Panc1 (cell line): ENCODE measurements at regions not wholly inside any gene's neighbourhood (a gene's known extent, or its start where the extent isn't known, plus 50 kb on each side); places are given as distances from the start of the nearest gene placed in this dataset.

Source experiments
- CTCF ChIP-seq: fragments of 450-650 bp; IDR thresholded peaks from 2 replicates; pipeline ENCODE4 v1.5.1; 2017; ENCODE audit warnings: mild to moderate bottlenecking
- POLR2AphosphoS5 ChIP-seq: IDR thresholded peaks from 2 replicates; pipeline ENCODE4 v1.6.1; 2012; ENCODE audit warnings: mild to moderate bottlenecking, low read depth, low read length, moderate library complexity
- SIN3A ChIP-seq: IDR thresholded peaks from 2 replicates; pipeline ENCODE4 v1.6.1; 2012; ENCODE audit warnings: low read depth, mild to moderate bottlenecking, low read length, moderate library complexity, borderline replicate concordance; ENCODE audit not compliant: insufficient read depth
- TCF7L2 ChIP-seq: IDR thresholded peaks from 2 replicates; pipeline ENCODE4 v1.6.1; 2011; ENCODE audit warnings: mild to moderate bottlenecking, low read depth, low read length, inconsistent platforms
- TF ChIP-seq, protein P1 (sequence below), 2 experiments: IDR thresholded peaks; 2 replicates each; pipeline ENCODE4 v1.6.1; 2011 to 2012; ENCODE audit warnings: low read depth in 2 of 2, control low read depth in 1 of 2, low read length in 1 of 2, mild to moderate bottlenecking in 1 of 2, moderate library complexity in 1 of 2; ENCODE audit not compliant: insufficient read depth in 1 of 2

DNA sequence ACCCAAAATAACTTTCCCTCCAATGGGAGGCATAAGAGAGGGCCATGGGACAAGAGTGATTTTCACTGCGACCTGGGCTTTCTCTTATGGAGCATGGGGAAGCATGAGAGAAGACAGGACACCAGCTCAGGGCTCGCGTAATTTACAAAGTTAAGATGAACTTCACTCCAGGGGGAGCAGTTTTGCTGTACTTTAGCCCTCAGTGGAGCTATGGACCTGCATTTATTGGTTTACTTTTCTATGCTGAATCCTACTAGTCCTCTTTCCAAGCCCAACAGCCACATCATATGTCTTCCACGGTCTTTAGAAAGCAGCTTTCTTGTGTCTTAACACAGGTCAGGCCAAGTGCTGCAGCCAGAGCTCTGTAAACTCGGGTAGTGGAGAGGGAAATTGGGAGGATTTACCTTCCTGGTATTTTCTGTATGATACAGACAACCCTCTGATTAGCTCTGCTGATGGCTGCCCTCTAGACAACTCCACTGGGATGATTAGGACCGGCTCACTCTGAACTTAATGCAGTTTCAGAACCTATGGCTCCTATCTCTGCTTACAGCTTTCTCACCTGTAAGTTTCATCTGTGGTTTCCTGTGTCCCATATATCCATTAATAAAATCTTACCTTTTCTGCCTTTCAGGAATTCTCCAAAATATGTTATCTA, 581.0 kb upstream of the RORB start:
- TF ChIP-seq CTCF (0 out of 2 replicates have a peak, but pooled peaks have one; percentile 19), POLR2AphosphoS5 (no peak), TCF7L2 (no peak), SIN3A (no peak)
- TF ChIP-seq, protein P1, sequence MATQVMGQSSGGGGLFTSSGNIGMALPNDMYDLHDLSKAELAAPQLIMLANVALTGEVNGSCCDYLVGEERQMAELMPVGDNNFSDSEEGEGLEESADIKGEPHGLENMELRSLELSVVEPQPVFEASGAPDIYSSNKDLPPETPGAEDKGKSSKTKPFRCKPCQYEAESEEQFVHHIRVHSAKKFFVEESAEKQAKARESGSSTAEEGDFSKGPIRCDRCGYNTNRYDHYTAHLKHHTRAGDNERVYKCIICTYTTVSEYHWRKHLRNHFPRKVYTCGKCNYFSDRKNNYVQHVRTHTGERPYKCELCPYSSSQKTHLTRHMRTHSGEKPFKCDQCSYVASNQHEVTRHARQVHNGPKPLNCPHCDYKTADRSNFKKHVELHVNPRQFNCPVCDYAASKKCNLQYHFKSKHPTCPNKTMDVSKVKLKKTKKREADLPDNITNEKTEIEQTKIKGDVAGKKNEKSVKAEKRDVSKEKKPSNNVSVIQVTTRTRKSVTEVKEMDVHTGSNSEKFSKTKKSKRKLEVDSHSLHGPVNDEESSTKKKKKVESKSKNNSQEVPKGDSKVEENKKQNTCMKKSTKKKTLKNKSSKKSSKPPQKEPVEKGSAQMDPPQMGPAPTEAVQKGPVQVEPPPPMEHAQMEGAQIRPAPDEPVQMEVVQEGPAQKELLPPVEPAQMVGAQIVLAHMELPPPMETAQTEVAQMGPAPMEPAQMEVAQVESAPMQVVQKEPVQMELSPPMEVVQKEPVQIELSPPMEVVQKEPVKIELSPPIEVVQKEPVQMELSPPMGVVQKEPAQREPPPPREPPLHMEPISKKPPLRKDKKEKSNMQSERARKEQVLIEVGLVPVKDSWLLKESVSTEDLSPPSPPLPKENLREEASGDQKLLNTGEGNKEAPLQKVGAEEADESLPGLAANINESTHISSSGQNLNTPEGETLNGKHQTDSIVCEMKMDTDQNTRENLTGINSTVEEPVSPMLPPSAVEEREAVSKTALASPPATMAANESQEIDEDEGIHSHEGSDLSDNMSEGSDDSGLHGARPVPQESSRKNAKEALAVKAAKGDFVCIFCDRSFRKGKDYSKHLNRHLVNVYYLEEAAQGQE (IDR thresholded peaks at IDR 0.05; ENCODE audit: insufficient read depth in 1 of 2, low read depth in 2 of 2, low read length in 1 of 2), result no peak
